Right ventricle myocardium superior (tissue), 1 donor: ENCODE measurements at regions not wholly inside any gene's neighbourhood (a gene's known extent, or its start where the extent isn't known, plus 50 kb on each side); places are given as distances from the start of the nearest gene placed in this dataset.
"Not testable (repeated sequence)": the region's sequence is repeated elsewhere in the genome, so short reads cannot be mapped to it uniquely, and the experiment has no call there.

Experiments
- ATAC-seq: fragments of 200-7000 bp; cut with Tn5 transposase; one replicate; pipeline ENCODE4 v1.9.1; 2020; ENCODE audit warnings: mild to moderate bottlenecking; ENCODE audit not compliant: poor library complexity
- DNase-seq: peaks from one replicate; pipeline ENCODE4 v3.0.0-alpha.2; 2020
- intact Hi-C: fragments of 100-400 bp; cut with DNase I; formaldehyde crosslinking; loops from one replicate; pipeline ENCODE4 v1.11.2; 2022
- donor health status: DM: no; HTN: yes; CAD: no; lungs with severe emphysema.

GRCh38 chr22:35175392-35175791 lies 81.9 kb upstream of the HMGXB4 start:
- ATAC-seq (no peak), DNase-seq (no peak)
- intact Hi-C loops: no loop called here

GRCh38 chr22:35177811-35178210 lies 79.5 kb upstream of the HMGXB4 start:
- ATAC-seq: no peak
- DNase-seq: no peak
- intact Hi-C loops: no loop called here

GRCh38 chr22:35178446-35178845 lies 78.8 kb upstream of the HMGXB4 start:
- ATAC-seq: no peak
- intact Hi-C loops: no loop called here

GRCh38 chr22:35183917-35184316 lies 73.4 kb upstream of the HMGXB4 start:
- intact Hi-C loops: no loop called here

More at GRCh38 chr22:35178446-35178845, 78.8 kb upstream of the HMGXB4 start:
- DNase-seq: no peak

GRCh38 chr22:35186492-35186891 lies 70.8 kb upstream of the HMGXB4 start:
- ATAC-seq (no peak), DNase-seq (no peak)
- intact Hi-C loops: no loop called here

More at GRCh38 chr22:35183917-35184316, 73.4 kb upstream of the HMGXB4 start:
- no peak for ATAC-seq
- no peak for DNase-seq

- DNase-seq, intact Hi-C loops, ATAC-seq: not testable (repeated sequence)
These were observed 68.4 kb upstream of the HMGXB4 start for GRCh38 chr22:35188930-35189329.

- intact Hi-C loops: no loop called here
- DNase-seq (no peak), ATAC-seq (no peak)
These were observed 67.7 kb upstream of the HMGXB4 start for GRCh38 chr22:35189559-35189958.

GRCh38 chr22:35191412-35191811 lies 65.9 kb upstream of the HMGXB4 start:
- DNase-seq (no peak), ATAC-seq (no peak)
- intact Hi-C loops: no loop called here

- no peak for DNase-seq
- no peak for ATAC-seq
- intact Hi-C loops: no loop called here
These were observed 65.0 kb upstream of the HMGXB4 start for GRCh38 chr22:35192129-35192918.

GRCh38 chr22:35195226-35195625 lies 62.1 kb upstream of the HMGXB4 start:
- intact Hi-C loops: no loop called here
- no peak for DNase-seq
- no peak for ATAC-seq

- intact Hi-C loops: no loop called here
- ATAC-seq (no peak), DNase-seq (no peak)
These were observed 61.5 kb upstream of the HMGXB4 start for GRCh38 chr22:35195821-35196220.

- DNase-seq: no peak
- no peak for ATAC-seq
- intact Hi-C loops: no loop called here
These were observed 60.2 kb upstream of the HMGXB4 start for GRCh38 chr22:35197071-35197470.

- intact Hi-C loops: no loop called here
- DNase-seq: no peak
- no peak for ATAC-seq
These were observed 59.4 kb upstream of the HMGXB4 start for GRCh38 chr22:35197886-35198285.

GRCh38 chr22:35198738-35199137 lies 58.6 kb upstream of the HMGXB4 start:
- intact Hi-C loops: no loop called here
- DNase-seq: no peak
- no peak for ATAC-seq

GRCh38 chr22:35202376-35202775 lies 54.9 kb upstream of the HMGXB4 start:
- intact Hi-C loops: no loop called here
- no peak for ATAC-seq
- DNase-seq: no peak

GRCh38 chr22:35203583-35203982 lies 53.7 kb upstream of the HMGXB4 start:
- intact Hi-C loops: no loop called here
- ATAC-seq: no peak
- DNase-seq: no peak

GRCh38 chr22:35204807-35205775 lies 52.2 kb upstream of the HMGXB4 start:
- intact Hi-C loops: no loop called here
- DNase-seq (no peak), ATAC-seq (no peak)

GRCh38 chr22:35205961-35206360 lies 51.3 kb upstream of the HMGXB4 start:
- intact Hi-C loops: no loop called here
- DNase-seq (no peak), ATAC-seq (no peak)

- no peak for ATAC-seq
- no peak for DNase-seq
- intact Hi-C loops: no loop called here
These were observed 50.4 kb upstream of the HMGXB4 start for GRCh38 chr22:35206889-35207288.
